Parathyroid adenoma (tissue), 2 donors: ENCODE measurements at regions not wholly inside any gene's neighbourhood (a gene's known extent, or its start where the extent isn't known, plus 50 kb on each side); places are given as distances from the start of the nearest gene placed in this dataset.

ENCODE experiments used
- H2AFZ ChIP-seq: fragments of 300-600 bp; sonication (generic); one replicate; pipeline ENCODE4 v1.7.0; 2017; ENCODE audit warnings: antibody characterized with exemption, mild to moderate bottlenecking
- H3K27ac ChIP-seq: fragments of 300-600 bp; sonication (generic); one replicate; pipeline ENCODE4 v1.7.0; 2017
- H3K27me3 ChIP-seq: fragments of 300-600 bp; sonication (generic); one replicate; pipeline ENCODE4 v1.7.0; 2017; ENCODE audit warnings: low read length; ENCODE audit not compliant: control insufficient read depth, insufficient read depth
- H3K36me3 ChIP-seq: fragments of 300-600 bp; sonication (generic); one replicate; pipeline ENCODE4 v1.7.0; 2017; ENCODE audit warnings: low read length; ENCODE audit not compliant: control insufficient read depth, insufficient read depth
- H3K4me1 ChIP-seq: fragments of 300-600 bp; sonication (generic); one replicate; pipeline ENCODE4 v1.7.0; 2017; ENCODE audit warnings: control low read depth
- H3K4me2 ChIP-seq: fragments of 300-600 bp; sonication (generic); one replicate; pipeline ENCODE4 v1.7.0; 2017; ENCODE audit warnings: low read length
- H3K4me3 ChIP-seq: fragments of 300-600 bp; sonication (generic); one replicate; pipeline ENCODE4 v1.7.0; 2017; ENCODE audit warnings: low read depth, low read length
- H3K79me2 ChIP-seq: fragments of 300-600 bp; sonication (generic); one replicate; pipeline ENCODE4 v1.7.0; 2017; ENCODE audit warnings: control low read depth
- H3K9ac ChIP-seq: fragments of 300-600 bp; sonication (generic); one replicate; pipeline ENCODE4 v1.7.0; 2017; ENCODE audit warnings: mild to moderate bottlenecking
- H3K9me3 ChIP-seq: fragments of 300-600 bp; sonication (generic); one replicate; pipeline ENCODE4 v1.7.0; 2017; ENCODE audit warnings: low read length; ENCODE audit not compliant: control insufficient read depth
- CTCF ChIP-seq: fragments of 300-600 bp; sonication (generic); IDR thresholded peaks from one replicate; pipeline ENCODE4 v1.7.0; 2017; ENCODE audit warnings: antibody characterized with exemption, mild to moderate bottlenecking
- donor health status: primary hyperparathyroidism.

- no peaks in the 10 kb centered on the region for H3K4me1 ChIP-seq
- no peak overlapping the region for H3K27ac ChIP-seq
- H3K4me2 ChIP-seq: no peak overlapping the region
- no peak for TF ChIP-seq CTCF
- no peak overlapping the region for H3K4me3 ChIP-seq
- no peak overlapping the region for H3K9ac ChIP-seq
- no peaks in the 10 kb centered on the region for H3K9me3 ChIP-seq
- H3K36me3 ChIP-seq: no peaks in the 10 kb centered on the region
- H2AFZ ChIP-seq: no peak overlapping the region
- H3K79me2 ChIP-seq: no peaks in the 10 kb centered on the region
- H3K27me3 ChIP-seq: no peaks in the 10 kb centered on the region
These were observed 651.5 kb downstream of the FSCB start for GRCh38 chr14:43855556-43855955.

- no peak overlapping the region for H3K27ac ChIP-seq
- no peaks in the 10 kb centered on the region for H3K9me3 ChIP-seq
- H3K4me2 ChIP-seq: no peak overlapping the region
- H3K4me1 ChIP-seq: no peaks in the 10 kb centered on the region
- H3K4me3 ChIP-seq: no peak overlapping the region
- no peak overlapping the region for H3K9ac ChIP-seq
- H2AFZ ChIP-seq: no peak overlapping the region
- no peaks in the 10 kb centered on the region for H3K36me3 ChIP-seq
- H3K27me3 ChIP-seq: no peaks in the 10 kb centered on the region
- TF ChIP-seq CTCF: no peak
- no peaks in the 10 kb centered on the region for H3K79me2 ChIP-seq
These were observed 653.5 kb downstream of the FSCB start for GRCh38 chr14:43853541-43853940.

- H3K4me2 ChIP-seq: no peak overlapping the region
- H3K27ac ChIP-seq: no peak overlapping the region
- no peaks in the 10 kb centered on the region for H3K36me3 ChIP-seq
- TF ChIP-seq CTCF: no peak
- no peaks in the 10 kb centered on the region for H3K27me3 ChIP-seq
- H3K79me2 ChIP-seq: no peaks in the 10 kb centered on the region
- H3K9me3 ChIP-seq: no peaks in the 10 kb centered on the region
- no peak overlapping the region for H2AFZ ChIP-seq
- no peak overlapping the region for H3K9ac ChIP-seq
- no peaks in the 10 kb centered on the region for H3K4me1 ChIP-seq
- H3K4me3 ChIP-seq: no peak overlapping the region
These were observed 703.9 kb downstream of the FSCB start for GRCh38 chr14:43803076-43803689.

- no peaks in the 10 kb centered on the region for H3K36me3 ChIP-seq
These were observed 711.4 kb downstream of the FSCB start for GRCh38 chr14:43795600-43796228.

More at GRCh38 chr14:43795600-43796228, 711.4 kb downstream of the FSCB start:
- Histone ChIP-seq H3K27me3 (no peaks in the 10 kb centered on the region), H3K9ac (no peak overlapping the region), H3K4me2 (no peak overlapping the region), H3K79me2 (no peaks in the 10 kb centered on the region), H3K4me3 (no peak overlapping the region), H3K27ac (no peak overlapping the region), H3K9me3 (no peaks in the 10 kb centered on the region), H2AFZ (no peak overlapping the region), H3K4me1 (no peaks in the 10 kb centered on the region)
- TF ChIP-seq CTCF: no peak
